ENCODE measurements at regions not wholly inside any gene's neighbourhood (a gene's known extent, or its start where the extent isn't known, plus 50 kb on each side); places are given as distances from the start of the nearest gene placed in this dataset.
A peak's percentile ranks its signal among the peaks of the same experiment; 100 is the strongest.

DNA sequence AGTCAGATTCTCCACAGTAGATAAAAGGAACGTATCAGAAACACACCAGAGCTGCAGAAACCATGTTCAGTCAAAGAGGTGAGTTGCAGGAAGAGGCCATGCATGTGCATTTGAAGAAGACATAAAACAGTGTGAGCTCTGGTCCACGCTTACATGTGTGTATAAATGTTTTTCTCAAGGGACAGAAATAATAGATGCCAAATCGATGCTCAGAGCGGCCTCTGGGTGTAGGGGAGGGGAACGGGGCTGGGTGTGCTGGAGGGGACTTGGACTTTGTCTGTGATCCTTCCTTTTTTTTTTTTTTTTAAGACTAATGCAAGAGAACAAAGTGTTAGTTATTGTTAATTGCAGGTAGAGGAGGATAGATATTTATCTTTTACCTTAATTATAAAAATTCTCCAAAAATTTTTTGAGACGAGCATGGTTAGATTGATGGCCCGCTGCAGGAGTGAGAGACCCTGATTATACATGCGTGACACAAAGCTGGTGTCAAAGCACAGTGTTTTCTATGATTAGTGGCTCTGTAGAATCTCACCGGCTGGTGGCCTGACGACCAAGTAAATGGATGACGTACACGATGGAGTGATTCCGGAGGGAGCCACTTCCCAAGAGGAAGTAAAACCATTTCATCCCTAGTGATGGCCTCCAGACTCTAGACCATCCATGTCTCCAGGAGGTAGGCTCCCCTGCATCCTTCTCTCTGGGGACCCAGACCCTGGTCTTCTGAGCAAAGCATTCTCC is 240.2 kb downstream of the ENGASE start:
- no peak for DNase-seq (ENCODE audit: low read depth)

DNA sequence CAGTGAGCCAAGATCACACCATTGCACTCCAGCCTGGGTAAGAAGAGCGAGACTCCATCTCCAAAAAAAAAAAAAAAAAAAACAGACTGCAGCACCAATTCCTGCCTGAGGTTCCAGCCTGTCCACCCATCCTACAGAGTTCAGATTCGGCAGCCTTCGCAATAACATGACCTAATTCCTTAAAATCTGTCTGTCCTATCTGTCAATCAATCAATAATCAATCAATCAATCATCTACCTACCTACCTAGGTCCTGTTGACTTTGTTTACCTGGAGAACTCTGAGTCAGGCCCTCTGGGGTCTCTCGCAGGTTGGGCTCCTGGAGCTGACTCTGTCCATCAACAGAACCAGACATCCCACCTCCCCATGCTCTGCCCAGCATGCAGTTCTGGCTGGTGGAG is 236.7 kb downstream of the ENGASE start:
- no peak for DNase-seq (ENCODE audit: low read depth)

DNA sequence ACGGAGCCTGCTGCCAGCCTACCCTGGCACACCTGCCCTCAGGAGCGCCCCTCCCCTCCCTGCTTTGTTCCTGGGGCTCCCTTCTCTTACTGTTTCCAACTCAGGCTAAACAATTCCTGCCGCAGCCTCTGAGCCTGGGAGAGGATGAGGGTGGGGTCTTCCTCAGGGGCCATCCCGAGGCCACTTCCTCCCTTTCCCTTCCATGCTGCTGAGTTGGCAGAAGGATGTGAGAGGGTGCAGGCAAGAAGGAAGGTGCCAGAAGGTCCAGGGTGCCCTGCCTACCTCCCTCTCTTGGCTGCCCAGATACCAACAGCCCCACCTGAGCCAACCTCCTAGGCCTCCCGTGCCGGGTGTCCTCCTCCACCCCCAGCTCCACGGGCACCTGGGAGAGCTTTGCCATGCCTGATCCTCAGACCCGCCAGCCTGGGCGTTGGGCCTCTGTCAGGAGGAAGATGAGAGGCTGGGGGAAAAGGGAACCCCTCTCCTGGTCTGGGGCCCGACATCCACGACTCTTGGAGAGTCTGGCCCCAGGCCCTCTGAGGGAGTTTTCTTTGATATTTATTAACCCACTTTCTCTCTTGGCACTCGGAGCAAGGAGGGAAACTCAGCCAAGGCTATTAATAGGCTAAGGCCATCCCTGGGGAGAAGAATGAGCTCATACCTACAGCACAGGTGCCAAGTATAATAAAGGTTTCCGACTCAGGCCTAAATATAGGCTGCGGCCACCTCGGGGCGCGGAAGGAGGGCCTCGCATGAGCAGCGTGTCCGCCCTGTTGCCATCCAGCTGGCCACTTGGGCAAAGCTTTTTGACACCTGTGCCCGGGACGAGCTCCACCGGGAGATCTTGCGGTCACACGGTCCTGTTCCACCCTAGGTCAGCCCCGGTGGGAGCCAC is 232.0 kb downstream of the ENGASE start:
- no peak for DNase-seq (ENCODE audit: low read depth)

DNA sequence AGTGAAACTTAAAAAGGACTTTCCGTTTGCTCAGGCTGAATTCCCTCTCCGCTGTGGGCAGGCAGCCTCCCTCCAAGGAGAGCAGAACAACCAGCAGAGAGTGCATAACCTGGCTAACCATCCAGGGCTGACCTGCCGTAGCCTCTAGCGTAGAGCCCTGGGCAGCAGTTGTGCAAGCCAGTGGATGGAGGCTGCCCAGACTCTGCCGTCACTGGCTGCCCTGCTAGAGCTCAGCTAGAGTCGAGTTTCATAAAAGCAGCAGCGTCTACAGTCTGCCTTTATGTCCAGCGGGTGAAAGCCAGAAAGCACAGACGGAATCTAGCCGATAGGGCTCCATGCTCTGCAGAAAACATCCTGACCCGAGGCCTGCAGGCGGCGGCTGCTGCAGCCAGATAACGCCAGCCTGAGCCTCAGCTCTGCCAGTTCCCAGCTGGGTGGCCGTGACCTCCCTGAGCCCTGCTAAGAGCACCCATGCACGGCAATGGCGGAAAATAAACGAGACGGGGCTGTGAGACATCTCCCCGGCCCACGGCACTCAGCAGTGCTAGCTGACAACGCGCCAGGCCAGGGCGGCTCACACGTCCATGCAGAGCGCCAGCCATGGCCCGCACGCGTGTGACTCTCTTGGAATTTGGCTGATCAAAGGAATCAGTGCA is 231.3 kb downstream of the ENGASE start:
- DNase-seq (ENCODE audit: low read depth): no peak

DNA sequence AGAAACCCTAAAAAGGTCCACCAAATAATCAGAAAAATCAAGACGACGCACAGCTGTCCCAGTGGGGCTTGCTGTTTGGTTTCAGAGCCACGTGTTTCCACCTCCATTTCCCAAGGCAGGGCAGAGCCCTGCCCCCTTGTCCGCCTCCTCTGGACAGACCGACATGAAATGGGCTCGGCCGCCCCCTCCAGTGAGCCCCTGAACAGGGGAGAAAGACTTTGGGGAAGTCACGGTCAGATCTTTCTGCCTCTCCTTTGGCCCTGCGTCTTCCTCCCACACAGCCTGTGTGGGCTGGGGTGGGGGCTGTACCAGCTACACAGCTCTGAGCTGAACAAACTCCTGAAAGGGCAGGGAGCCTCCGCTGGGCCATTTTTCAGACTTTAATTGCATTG is 230.7 kb downstream of the ENGASE start:
- no peak for DNase-seq (ENCODE audit: low read depth)

DNA sequence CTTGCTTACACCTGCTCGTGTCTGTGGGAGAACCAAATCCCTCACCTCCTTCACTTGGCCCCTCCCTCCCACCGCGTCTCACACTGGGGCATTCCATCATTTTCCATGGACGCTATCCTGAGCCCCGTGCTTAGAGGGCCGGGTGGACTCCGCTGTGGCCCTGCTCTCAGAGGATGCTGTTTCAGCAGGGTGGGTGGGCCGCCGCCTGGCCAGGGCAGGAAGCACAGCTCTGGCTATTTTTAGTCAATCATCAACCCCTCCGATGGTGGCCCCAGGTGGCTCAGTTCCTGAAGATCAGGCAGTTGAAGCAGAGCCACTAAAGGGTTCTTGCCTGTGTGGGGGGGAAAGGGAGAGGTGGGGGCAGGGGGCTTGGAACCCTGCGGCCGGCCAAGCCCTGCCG is 230.3 kb downstream of the ENGASE start:
- DNase-seq (ENCODE audit: low read depth): no peak

DNA sequence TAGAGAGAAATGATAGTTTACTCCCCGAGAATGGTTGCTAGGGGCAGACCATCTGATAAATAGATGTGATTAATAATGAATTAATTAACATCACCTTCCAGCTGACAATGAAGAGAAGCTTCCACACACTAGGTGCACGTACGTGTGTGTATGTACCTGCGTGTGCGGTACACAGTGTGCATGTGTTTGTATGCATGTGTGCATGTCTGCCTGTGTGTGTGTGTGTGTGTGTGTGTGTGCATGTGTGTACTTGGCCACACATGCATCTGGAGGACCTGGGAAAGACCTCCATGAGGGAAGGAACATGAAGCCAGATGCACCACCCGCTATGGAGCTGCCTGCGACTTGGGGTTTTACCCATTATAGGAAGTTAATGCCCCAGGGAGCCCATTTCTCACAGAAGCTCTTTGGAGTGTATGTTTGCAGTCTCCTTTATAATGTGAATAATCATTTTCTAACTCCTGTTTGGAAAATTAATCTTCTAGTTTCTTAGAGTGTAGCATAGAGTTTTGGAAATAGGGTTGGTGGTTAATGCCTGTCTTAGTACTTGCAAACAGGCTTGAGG is 229.1 kb downstream of the ENGASE start:
- DNase-seq (ENCODE audit: low read depth): no peak

DNA sequence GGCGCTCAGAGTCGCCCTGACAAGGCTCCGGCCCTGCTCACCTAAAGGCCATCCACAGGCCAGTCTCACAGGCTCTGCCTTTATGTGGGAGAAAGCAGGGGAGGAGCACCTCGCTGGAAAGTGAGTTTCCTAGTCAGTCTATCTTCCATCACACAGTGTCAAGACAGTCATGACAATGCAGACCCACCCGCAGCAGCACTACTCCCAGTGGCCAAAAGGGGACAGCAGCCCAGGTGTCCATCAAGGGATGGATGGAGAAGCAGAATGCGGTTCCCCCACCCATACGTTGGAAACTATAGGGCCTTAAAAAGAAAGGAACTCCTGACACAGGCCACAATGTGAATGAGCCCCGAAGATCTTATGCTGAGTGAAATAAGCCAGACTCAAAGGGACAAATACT is 226.8 kb downstream of the ENGASE start:
- DNase-seq (ENCODE audit: low read depth): no peak

DNA sequence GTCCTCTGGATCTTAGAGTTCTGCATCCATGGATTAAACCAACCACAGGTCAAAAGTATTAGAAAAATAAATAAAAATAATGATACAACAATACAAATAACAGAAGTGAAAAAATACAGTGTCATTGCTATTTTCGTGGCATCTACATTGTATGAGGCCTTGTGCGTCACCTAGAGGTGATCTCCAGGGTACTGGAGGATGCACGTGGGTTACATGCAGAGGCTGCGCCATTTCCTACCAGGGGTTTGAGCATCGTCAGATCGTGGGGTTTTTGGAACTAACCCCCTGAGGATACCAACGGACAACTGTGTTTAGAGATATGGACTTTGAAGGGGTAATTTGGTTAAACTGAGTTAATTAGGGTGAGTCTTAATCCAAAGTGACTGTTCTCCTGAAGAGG is 224.7 kb downstream of the ENGASE start:
- no peak for DNase-seq (ENCODE audit: low read depth)

DNA sequence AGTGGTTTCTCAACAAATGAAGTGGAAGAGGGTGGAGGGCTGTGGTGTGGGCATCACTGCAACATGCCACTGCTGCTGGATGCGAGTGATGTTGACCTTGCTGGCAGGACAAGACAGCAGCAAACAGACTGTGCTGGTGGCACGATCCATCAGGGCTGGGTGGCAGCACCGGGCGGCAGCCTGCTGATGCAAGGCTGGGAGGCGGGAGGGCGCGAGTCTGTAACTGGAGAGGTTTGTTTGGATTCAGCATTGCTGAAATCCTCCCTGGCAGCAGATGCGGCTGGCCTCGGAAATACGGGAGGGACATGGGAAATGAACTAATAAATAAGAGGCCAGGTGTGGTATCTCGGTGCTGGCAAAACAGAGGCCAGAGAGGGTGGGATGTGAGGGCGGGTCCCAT is 224.2 kb downstream of the ENGASE start:
- DNase-seq (ENCODE audit: low read depth): no peak

DNA sequence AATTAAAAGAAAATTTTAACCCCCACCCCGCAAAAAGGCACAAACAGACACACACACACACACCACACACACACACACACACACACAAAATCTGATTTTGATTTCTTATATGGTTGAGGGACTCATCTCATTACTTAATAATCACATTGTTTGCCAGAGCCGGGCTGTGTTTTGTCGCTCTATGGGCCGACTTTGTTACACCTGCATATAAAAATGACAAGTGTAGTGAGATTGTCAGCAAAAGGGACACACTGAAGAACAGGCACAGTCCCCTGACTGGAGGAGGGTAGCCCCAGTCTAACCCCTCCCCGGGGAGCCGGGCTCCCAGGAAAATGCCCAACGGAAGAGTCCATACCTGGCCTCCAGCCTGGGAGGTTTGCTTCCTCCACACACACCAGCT is 221.6 kb downstream of the ENGASE start:
- no peak for DNase-seq (ENCODE audit: low read depth)

DNA sequence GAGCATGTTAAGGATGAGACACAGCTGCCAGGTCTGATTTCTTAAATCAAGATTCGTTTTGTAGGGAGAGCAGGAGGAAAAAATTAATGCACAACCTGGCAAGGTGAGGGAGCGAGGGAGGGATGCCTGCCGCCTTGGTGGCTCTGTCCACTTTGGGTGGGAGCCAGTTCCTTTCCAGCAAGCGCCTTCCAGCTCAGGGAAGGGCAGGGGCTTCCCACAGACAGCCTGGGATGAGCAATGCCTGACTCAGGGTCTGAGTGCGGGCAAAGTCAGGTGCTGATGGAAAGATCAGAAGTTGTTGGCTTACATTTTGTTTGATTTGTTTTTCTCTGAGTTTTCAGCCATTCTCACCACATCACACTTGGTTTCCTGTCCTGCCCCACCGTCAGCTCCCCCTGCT is 220.7 kb downstream of the ENGASE start:
- DNase-seq (ENCODE audit: low read depth): no peak

DNA sequence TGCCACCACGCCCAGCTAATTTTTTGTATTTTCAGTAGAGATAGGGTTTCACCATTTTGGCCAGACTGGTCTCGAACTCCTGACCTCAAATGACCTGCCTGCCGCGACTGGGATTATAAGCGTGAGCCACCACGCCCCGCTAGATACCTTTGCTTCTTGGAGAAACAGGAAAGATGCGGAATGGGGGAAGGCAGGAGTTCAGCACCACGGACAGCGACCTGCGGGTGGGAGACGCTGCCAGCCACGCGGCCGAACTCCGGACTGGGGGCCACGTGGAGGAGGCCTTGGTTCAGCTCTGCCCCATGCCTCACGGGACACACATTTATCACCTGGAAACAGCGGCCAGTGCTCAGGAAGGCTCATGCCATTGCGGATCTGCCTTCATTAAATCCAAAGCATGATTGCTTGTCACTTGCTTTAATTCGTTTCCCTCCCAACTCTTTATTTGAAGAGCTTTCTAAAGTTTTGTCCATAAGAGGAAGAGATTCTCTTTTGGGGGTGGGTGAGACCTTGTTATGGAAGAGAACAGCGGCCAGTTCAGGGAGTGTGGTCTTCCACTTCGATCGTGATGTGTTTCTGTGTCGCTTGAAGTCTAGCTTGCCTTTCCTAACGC is 219.9 kb downstream of the ENGASE start:
- DNase-seq (ENCODE audit: low read depth): peak; percentile 2

DNA sequence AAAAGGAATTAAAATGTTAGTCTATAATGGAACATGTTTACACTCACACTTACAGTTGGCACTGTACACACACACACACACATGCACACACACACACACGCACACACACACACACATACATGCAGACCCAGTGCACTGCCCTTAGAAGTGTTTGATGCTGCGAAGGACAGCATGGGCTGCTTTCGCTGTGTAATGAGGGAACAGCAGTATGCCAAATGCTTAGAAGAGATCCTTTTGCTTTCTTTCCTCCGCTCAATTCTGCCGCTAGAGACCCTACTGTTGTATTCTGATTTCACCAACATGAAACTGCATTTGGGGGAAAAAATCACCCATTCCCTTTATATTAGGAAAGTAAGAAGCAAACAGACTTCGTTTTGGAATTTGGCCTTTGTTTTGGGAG is 217.9 kb downstream of the ENGASE start:
- DNase-seq (ENCODE audit: low read depth): no peak

DNA sequence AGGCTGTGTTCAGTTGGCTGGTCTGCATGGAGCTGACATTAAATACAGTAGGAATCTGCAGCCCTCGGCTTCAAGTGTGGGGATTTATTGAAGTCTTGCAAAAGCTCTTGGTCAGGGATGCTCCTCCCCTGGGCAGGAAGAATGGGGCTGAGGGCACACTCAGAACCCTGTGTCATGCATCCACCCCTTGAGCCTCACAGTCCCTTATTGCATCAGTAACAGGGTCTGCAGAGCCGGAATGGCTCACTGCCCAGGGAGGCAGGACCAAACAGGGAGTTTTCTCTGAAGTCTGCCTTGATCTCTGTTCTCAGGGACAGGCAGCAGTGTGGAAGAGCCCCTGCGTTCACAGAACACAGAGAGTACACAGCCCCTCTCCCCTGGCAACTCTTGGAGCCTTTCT is 216.8 kb downstream of the ENGASE start:
- DNase-seq (ENCODE audit: low read depth): no peak

DNA sequence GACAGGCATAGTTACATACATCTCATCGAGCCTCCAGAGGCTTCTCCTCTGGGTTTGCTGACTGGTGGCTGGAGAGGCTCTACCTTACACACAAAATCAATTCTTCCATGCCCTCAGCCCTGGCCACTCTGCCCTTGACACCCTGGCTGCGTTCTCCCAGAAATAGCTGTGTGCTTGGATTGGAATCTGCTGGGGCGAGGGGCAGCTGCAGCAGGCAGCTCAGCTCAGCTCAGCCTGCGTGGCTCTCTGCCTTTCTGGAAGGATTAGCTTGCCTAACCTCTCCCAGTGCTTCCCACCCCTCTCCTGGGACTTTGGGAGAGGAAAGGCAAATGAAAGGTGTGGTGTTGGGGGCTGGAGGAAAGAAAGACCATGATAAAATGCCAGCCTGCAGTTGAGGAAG is 216.1 kb downstream of the ENGASE start:
- DNase-seq (ENCODE audit: low read depth): no peak

DNA sequence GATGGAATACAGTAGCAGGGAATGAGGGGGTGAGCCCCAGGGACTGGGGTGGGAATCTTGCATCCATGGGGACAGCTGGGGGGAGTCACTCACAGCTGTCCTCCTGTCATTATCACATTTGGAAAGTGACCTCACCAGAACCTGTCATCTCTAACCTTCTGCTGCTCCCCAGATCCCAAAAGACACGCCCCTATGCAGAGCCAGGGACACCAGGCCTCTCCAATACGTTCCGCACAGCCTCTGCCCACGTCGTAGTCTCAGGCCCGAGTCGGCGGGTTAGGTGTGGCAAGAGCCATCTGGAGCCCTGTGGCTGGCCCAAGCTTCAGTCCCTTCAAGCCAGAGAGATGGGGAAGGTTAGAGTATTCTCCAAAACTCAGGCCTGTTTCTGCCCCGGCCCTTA is 214.3 kb downstream of the ENGASE start:
- DNase-seq (ENCODE audit: low read depth): no peak

DNA sequence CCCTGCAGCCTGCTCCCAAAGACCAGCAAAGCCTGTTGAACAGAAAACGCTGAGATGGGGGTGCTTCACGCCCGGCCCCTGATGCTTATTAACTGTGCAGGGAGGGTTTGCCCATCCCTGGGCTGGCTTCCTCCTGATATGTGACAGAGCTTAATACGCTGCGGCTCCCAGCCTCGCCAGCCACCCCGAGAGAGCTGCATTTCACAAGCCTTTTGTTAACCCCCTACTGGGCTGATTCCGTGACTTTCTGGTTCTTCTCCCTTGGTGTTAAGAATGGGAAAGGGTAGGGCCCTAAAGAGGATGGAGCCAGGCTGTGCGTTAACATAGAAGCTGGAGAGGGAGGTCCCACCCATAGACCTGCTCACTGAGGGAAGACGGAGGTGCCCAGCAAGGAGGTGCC is 211.8 kb downstream of the ENGASE start:
- no peak for DNase-seq (ENCODE audit: low read depth)

DNA sequence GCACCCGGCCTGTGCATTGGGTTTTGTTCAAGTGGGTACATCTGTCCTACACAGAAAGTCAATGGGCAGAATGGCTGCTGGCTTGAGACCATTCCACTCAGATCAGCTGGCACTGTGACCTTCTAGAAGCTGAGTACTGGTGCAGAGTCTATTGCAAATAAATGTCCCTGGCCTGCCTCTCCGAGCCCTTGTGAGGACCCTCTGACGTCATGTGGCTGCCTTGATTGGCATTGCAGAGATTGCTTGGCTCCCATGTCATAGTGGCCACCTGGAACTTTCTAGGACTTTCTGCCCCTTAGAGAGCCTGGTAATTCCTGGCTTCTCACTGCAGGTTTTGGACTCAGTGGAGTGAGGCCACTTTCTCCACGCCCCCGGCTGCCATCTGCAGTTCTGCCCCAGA is 211.3 kb downstream of the ENGASE start:
- DNase-seq (ENCODE audit: low read depth): no peak

DNA sequence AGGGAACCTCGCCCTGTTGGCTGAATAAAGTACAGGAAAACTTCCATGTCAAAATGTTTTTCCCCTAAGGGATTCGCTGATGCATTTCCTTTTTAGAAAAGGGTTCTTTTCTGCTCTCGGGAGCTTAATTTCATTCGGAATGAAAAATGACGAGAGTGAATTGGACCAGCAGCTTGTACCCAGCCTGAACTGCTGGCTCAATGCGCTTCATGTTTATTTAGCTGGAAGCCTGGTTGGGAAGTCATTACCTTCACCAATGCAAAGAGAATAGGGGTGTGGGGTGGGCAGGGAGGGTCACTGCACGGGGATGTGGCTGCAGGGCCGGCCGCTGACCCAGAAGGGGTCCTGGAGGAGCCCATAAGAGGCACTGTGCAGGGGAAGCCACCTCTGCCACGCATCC is 207.7 kb downstream of the ENGASE start:
- DNase-seq (ENCODE audit: low read depth): no peak

DNA sequence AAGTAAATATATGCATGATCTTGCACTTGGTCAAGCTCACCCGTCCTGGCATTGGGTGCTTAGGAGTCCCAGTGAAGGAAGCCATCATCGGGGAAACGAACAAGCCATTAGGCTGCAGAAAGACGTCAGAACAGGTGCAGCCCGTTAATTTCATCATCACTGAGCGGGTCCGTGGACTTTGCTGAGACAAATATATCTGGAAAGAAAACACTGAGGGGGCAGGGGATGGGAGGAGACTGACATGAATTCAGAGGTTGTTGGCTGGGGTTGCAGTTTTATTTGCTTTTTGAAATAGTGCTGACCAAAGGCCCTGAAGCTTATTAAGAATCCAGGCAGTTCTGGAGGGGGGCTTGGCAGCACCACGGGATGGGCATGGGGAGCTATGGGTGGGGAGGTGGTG is 207.2 kb downstream of the ENGASE start:
- DNase-seq (ENCODE audit: low read depth): no peak

DNA sequence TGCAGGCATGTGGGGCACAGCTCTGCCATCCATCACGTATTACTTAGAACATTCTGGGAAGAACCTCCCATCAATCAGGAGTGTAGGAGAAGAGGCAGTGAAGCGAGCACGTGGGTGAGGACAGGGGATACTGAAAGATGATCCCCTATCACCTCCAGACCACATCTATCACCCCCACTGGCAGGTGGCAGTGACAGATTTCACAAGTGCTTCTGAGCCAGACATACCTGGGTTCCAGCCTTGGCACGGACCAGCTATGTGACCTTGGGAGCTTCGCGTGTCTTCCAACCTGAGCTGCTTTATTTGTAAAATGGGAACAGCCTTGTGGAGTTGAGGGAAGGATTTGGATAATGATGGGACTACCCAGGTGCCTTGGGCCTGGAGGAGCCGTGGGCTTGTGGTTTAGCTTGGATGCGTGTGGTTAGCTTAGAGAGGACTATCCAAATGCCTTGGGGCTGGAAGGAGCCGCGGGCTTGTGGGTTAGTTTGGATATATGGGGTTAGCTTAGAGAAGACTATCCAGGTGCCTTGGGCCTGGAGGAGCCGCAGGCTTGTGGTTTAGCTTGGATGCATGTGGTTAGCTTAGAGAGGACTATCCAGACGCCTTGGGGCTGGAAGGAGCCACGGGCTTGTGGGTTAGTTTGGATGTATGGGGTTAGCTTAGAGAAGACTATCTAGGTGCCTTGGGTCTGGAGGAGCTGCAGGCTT is 206.4 kb downstream of the ENGASE start:
- no peak for DNase-seq (ENCODE audit: low read depth)
